PC-9 (cell line): ENCODE measurements at regions not wholly inside any gene's neighbourhood (a gene's known extent, or its start where the extent isn't known, plus 50 kb on each side); places are given as distances from the start of the nearest gene placed in this dataset.

Experiments used
- CTCF ChIP-seq: fragments of 200-600 bp; sonication (generic); conservative IDR thresholded peaks from 2 replicates; pipeline ENCODE4 v1.6.1; 2017; ENCODE audit warnings: mixed run types, antibody characterized with exemption, mild to moderate bottlenecking, moderate library complexity
- EZH2 ChIP-seq: fragments of 200-600 bp; sonication (generic); IDR thresholded peaks from 2 replicates; pipeline ENCODE4 v1.8.0; 2017; ENCODE audit warnings: antibody characterized with exemption, low read depth

GRCh38 chr5:142225141-142225540 lies 99.7 kb downstream of the SPRY4 start:
- TF ChIP-seq CTCF (no peak), EZH2 (no peak)
